SK-N-SH (cell line): ENCODE measurements at regions not wholly inside any gene's neighbourhood (a gene's known extent, or its start where the extent isn't known, plus 50 kb on each side); places are given as distances from the start of the nearest gene placed in this dataset.

Experiments used
- CTCF ChIP-seq: fragments of 200-600 bp; sonication (generic); IDR thresholded peaks from 2 replicates; pipeline ENCODE4 v1.6.1; 2017; ENCODE audit warnings: antibody characterized with exemption, mild to moderate bottlenecking, moderate library complexity
- EZH2phosphoT487 ChIP-seq: fragments of 200-600 bp; sonication (generic); IDR thresholded peaks from 2 replicates; pipeline ENCODE4 v1.6.1; 2017; ENCODE audit warnings: low read depth, mixed run types, mild to moderate bottlenecking, antibody characterized with exemption, moderate library complexity, borderline replicate concordance
- PBX3 ChIP-seq: IDR thresholded peaks from 2 replicates; pipeline ENCODE4; 2012
- POLR2AphosphoS5 ChIP-seq: IDR thresholded peaks from 2 replicates; pipeline ENCODE4 v1.6.1; 2012; ENCODE audit warnings: low read depth, low read length
- REST ChIP-seq: IDR thresholded peaks from 2 replicates; pipeline ENCODE4 v1.6.1; 2012; ENCODE audit warnings: mild to moderate bottlenecking, low read depth, low read length, moderate library complexity
- SMC3 ChIP-seq: IDR thresholded peaks from 2 replicates; pipeline ENCODE4 v1.6.1; 2012; ENCODE audit warnings: low read depth, low read length, improper control_type of control experiment
- TAF1 ChIP-seq: IDR thresholded peaks from 2 replicates; pipeline ENCODE4 v1.6.1; 2012; ENCODE audit warnings: low read depth, mild to moderate bottlenecking, low read length, moderate library complexity, borderline replicate concordance
- TF ChIP-seq, protein P1 (sequence below): IDR thresholded peaks from 2 replicates; pipeline ENCODE4 v1.4.0; 2012; ENCODE audit warnings: low read depth
- TF ChIP-seq, protein P2 (sequence below): IDR thresholded peaks from 2 replicates; pipeline ENCODE4 v1.4.0; 2012; ENCODE audit warnings: low read depth, borderline replicate concordance

GRCh38 chr16:51892293-51893007 lies 654.5 kb downstream of the TOX3 start:
- no peak for TF ChIP-seq POLR2AphosphoS5
- no peak for TF ChIP-seq CTCF
- TF ChIP-seq EZH2phosphoT487: no peak
- no peak for TF ChIP-seq REST
- TF ChIP-seq, protein P1, sequence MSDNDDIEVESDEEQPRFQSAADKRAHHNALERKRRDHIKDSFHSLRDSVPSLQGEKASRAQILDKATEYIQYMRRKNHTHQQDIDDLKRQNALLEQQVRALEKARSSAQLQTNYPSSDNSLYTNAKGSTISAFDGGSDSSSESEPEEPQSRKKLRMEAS: no peak
- no peak for TF ChIP-seq PBX3
- TF ChIP-seq TAF1: no peak
- no peak for TF ChIP-seq SMC3
- TF ChIP-seq, protein P2, sequence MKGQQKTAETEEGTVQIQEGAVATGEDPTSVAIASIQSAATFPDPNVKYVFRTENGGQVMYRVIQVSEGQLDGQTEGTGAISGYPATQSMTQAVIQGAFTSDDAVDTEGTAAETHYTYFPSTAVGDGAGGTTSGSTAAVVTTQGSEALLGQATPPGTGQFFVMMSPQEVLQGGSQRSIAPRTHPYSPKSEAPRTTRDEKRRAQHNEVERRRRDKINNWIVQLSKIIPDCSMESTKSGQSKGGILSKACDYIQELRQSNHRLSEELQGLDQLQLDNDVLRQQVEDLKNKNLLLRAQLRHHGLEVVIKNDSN: no peak
